ENCODE measurements at regions not wholly inside any gene's neighbourhood (a gene's known extent, or its start where the extent isn't known, plus 50 kb on each side); places are given as distances from the start of the nearest gene placed in this dataset.

- TF ChIP-seq ZBTB10 (tag by site-specific recombination; IDR thresholded peaks at IDR 0.05) (no peak), ZBTB26 (tag by site-specific recombination; optimal IDR thresholded peaks at IDR 0.05) (no peak), ZNF473 (tag by site-specific recombination; IDR thresholded peaks at IDR 0.05) (no peak), GLI2 (tag by site-specific recombination; IDR thresholded peaks at IDR 0.05; ENCODE audit: borderline replicate concordance, low read depth) (no peak), ZNF791 (tag by site-specific recombination; IDR thresholded peaks at IDR 0.05) (no peak), ZNF146 (tag by site-specific recombination; IDR thresholded peaks at IDR 0.05) (no peak), KLF16 (tag by site-specific recombination; IDR thresholded peaks at IDR 0.05) (no peak), ZNF433 (tag by site-specific recombination; IDR thresholded peaks at IDR 0.05; ENCODE audit: low read depth) (no peak)
Measured at GRCh38 chr13:105282406-105283285, 1252.8 kb downstream of the EFNB2 start (continued).

- H3K4me3 ChIP-seq (ENCODE audit: low read depth, low read length): no peak overlapping the region
- no peak overlapping the region for H3K27ac ChIP-seq (ENCODE audit: extremely low read depth, low read depth, low read length)
- CTCF ChIA-PET: no interaction called here
- H3K9me3 ChIP-seq (ENCODE audit: control insufficient read depth, insufficient read depth, low read depth, low read length): no peaks in the 10 kb centered on the region
- POLR2A ChIA-PET: no interaction called here
- H3K36me3 ChIP-seq (ENCODE audit: control insufficient read depth in 2 of 2, insufficient read depth in 1 of 2, low read length in 2 of 2): no peaks in the 10 kb centered on the region
- 0 out of 2 replicates have a peak, but pooled peaks cover 7% of the 10 kb centered on the region for H3K4me1 ChIP-seq (ENCODE audit: control insufficient read depth, insufficient read depth, low read length)
- no peak for TF ChIP-seq SP3 (tag by site-specific recombination; IDR thresholded peaks at IDR 0.05)
- no peak for TF ChIP-seq KLF1 (tag by site-specific recombination; IDR thresholded peaks at IDR 0.05)
- TF ChIP-seq ZFP37 (tag by site-specific recombination; IDR thresholded peaks at IDR 0.05): no peak
- TF ChIP-seq ZNF747 (tag by site-specific recombination; IDR thresholded peaks at IDR 0.05): no peak
- TF ChIP-seq PRDM2 (tag by site-specific recombination; IDR thresholded peaks at IDR 0.05; ENCODE audit: borderline replicate concordance): no peak
- no peak for TF ChIP-seq ZBTB20 (tag by site-specific recombination; IDR thresholded peaks at IDR 0.05)
- no peak for TF ChIP-seq TCF7L2 (IDR thresholded peaks at IDR 0.05; ENCODE audit: borderline replicate concordance, low read depth, low read length)
- TF ChIP-seq ZNF280C (tag by site-specific recombination; IDR thresholded peaks at IDR 0.05): no peak
- no peak for TF ChIP-seq ZNF664 (tag by site-specific recombination; IDR thresholded peaks at IDR 0.05)
- no peak for TF ChIP-seq ZNF621 (tag by site-specific recombination; IDR thresholded peaks at IDR 0.05)
- no peak for TF ChIP-seq ZNF148 (tag by site-specific recombination; IDR thresholded peaks at IDR 0.05; ENCODE audit: borderline replicate concordance)
- TF ChIP-seq MEIS1 (CRISPR knock-in tag; IDR thresholded peaks at IDR 0.05; ENCODE audit: borderline replicate concordance): no peak
- TF ChIP-seq ZNF623 (tag by site-specific recombination; IDR thresholded peaks at IDR 0.05): no peak
Measured at GRCh38 chr13:105278943-105279381, 1256.5 kb downstream of the EFNB2 start.
